ENCODE measurements at regions not wholly inside any gene's neighbourhood (a gene's known extent, or its start where the extent isn't known, plus 50 kb on each side); places are given as distances from the start of the nearest gene placed in this dataset.
"Not testable (repeated sequence)": the region's sequence is repeated elsewhere in the genome, so short reads cannot be mapped to it uniquely, and the experiment has no call there.

- Histone ChIP-seq H3K4me1 (no peaks in the 10 kb centered on the region), H3K36me3 (no peaks in the 10 kb centered on the region), H3K27ac (no peak overlapping the region), H3K9me3 (no peaks in the 10 kb centered on the region), H3K4me3 (no peak overlapping the region), H3K27me3 (no peaks in the 10 kb centered on the region)
- TF ChIP-seq POLR2AphosphoS5 (IDR thresholded peaks at IDR 0.05) (no peak), POLR2A (IDR thresholded peaks at IDR 0.05) (no peak), EP300 (IDR thresholded peaks at IDR 0.05) (no peak)
- TF ChIP-seq, protein P1, sequence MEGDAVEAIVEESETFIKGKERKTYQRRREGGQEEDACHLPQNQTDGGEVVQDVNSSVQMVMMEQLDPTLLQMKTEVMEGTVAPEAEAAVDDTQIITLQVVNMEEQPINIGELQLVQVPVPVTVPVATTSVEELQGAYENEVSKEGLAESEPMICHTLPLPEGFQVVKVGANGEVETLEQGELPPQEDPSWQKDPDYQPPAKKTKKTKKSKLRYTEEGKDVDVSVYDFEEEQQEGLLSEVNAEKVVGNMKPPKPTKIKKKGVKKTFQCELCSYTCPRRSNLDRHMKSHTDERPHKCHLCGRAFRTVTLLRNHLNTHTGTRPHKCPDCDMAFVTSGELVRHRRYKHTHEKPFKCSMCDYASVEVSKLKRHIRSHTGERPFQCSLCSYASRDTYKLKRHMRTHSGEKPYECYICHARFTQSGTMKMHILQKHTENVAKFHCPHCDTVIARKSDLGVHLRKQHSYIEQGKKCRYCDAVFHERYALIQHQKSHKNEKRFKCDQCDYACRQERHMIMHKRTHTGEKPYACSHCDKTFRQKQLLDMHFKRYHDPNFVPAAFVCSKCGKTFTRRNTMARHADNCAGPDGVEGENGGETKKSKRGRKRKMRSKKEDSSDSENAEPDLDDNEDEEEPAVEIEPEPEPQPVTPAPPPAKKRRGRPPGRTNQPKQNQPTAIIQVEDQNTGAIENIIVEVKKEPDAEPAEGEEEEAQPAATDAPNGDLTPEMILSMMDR (IDR thresholded peaks at IDR 0.05), result no peak
- DNase-seq (ENCODE audit: low spot score in 2 of 2), result no peak
- 84% methylated on average over 3 of the region's 3 CpGs for WGBS
These were observed 90.5 kb upstream of the FHL2 start for GRCh38 chr2:105489168-105489878.

DNA sequence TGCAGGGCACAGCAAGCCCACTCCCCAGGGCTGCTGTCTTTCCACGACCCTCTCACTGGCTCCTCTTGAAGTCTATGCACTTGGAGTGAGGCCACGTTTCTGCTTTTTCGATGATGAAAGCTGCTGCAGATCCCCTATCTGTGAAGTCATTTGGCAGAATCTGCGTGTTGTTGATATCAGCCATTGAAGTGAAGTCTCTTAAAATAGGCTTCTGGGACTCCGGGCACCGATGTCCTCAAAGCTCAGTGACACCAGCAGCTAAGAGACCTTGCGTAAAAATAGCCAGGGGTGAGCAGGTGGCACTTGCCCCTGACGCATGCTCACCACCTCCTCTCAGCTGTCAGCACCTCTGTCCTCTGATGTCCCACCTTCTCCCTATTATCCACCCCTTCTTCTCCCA, 89.4 kb upstream of the FHL2 start:
- TF ChIP-seq POLR2AphosphoS5 (IDR thresholded peaks at IDR 0.05), result no peak
- no peak for TF ChIP-seq EP300 (IDR thresholded peaks at IDR 0.05)
- no peak for TF ChIP-seq POLR2A (IDR thresholded peaks at IDR 0.05)
- TF ChIP-seq, protein P1 (IDR thresholded peaks at IDR 0.05), result no peak
- Histone ChIP-seq H3K36me3 (no peaks in the 10 kb centered on the region), H3K4me1 (no peaks in the 10 kb centered on the region), H3K27me3 (no peaks in the 10 kb centered on the region), H3K4me3 (no peak overlapping the region), H3K9me3 (no peaks in the 10 kb centered on the region), H3K27ac (no peak overlapping the region)
- WGBS, result 84% methylated on average over 5 of the region's 8 CpGs
- DNase-seq (ENCODE audit: low spot score in 2 of 2), result no peak

DNA sequence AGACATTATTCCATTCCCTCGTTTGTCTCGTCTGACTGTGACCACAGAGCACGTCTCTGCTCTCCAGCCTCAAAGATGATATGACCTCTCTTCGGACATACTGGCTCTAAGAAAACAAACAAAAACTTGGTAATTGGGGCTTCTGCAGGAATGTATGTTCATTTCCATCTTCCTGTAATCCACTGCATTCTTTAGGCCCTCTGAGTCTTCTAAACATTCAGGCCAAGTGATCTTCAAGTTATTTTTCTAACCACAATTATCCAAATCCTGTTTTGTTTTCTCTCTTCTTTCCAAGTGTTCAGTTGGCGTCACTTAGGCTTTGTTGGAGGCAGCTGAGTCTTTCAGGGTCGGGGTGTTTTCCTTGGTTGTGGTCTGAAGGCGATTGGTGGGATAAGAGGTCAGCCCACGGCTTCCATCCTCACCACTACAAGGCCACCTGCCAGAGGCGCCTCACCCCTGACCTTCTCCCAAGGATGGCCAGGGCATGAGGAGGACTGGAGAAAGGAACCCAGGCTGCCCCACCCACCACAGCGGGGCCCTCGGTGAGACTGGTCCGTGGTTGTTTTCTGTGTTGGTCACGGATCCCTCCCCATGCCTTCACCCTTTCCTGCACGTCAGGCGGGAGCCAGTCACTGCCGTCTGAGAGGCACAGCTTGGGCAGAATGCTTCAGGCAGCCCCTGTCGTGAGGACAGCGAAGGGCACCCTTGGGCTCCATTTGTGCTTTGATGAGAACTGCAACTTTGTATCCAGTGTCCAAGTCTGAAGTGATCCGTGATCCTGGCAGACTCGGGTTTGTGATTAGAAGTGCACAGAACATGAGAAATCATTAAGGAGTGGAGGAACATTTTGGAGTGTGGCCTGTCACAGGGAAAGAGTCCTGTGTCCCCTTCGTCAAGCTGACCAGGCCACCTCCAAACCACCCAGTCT, 88.6 kb upstream of the FHL2 start:
- no peak overlapping the region for H3K27ac ChIP-seq
- no peak for DNase-seq (ENCODE audit: low spot score in 2 of 2)
- H3K4me3 ChIP-seq, result no peak overlapping the region
- no peaks in the 10 kb centered on the region for H3K27me3 ChIP-seq
- 79% methylated on average over 17 of the region's 21 CpGs for WGBS
- H3K4me1 ChIP-seq, result no peaks in the 10 kb centered on the region
- no peaks in the 10 kb centered on the region for H3K36me3 ChIP-seq
- TF ChIP-seq, protein P1 (IDR thresholded peaks at IDR 0.05), result no peak
- no peak for TF ChIP-seq EP300 (IDR thresholded peaks at IDR 0.05)
- no peak for TF ChIP-seq POLR2AphosphoS5 (IDR thresholded peaks at IDR 0.05)
- no peak for TF ChIP-seq POLR2A (IDR thresholded peaks at IDR 0.05)
- no peaks in the 10 kb centered on the region for H3K9me3 ChIP-seq

GRCh38 chr2:105486762-105487141, 87.9 kb upstream of the FHL2 start:
- no peak overlapping the region for H3K4me3 ChIP-seq
- no peaks in the 10 kb centered on the region for H3K27me3 ChIP-seq
- DNase-seq (ENCODE audit: low spot score in 2 of 2), result no peak
- TF ChIP-seq POLR2A (IDR thresholded peaks at IDR 0.05) (no peak), EP300 (IDR thresholded peaks at IDR 0.05) (no peak), POLR2AphosphoS5 (IDR thresholded peaks at IDR 0.05) (no peak)
- TF ChIP-seq, protein P1 (IDR thresholded peaks at IDR 0.05), result no peak
- no peaks in the 10 kb centered on the region for H3K4me1 ChIP-seq
- H3K27ac ChIP-seq, result no peak overlapping the region
- no peaks in the 10 kb centered on the region for H3K9me3 ChIP-seq
- 76% methylated on average over 3 of the region's 3 CpGs for WGBS
- no peaks in the 10 kb centered on the region for H3K36me3 ChIP-seq

DNA sequence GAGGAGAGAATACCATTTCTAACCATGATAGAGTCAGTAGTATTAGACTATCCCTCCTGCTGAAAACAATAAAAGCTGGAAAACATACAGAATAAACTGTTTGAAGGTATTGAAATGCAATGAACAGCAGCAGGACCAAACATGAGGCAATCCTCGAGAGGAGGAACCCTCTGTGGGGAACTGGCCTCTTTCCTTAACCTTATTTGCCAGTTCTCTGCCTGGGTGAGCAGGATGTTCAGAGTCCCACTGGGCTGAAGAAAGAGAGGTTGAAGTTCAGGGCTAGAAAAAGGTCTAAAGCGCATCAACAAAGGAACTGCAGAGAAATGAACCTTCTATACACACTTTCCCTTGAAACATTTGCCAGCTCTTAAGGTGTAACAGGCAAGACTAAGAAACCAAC, 79.8 kb upstream of the FHL2 start:
- WGBS, result 78% methylated on average over 2 of the region's 2 CpGs
- Histone ChIP-seq H3K4me1 (no peaks in the 10 kb centered on the region), H3K9me3 (no peaks in the 10 kb centered on the region), H3K4me3 (no peak overlapping the region), H3K27me3 (no peaks in the 10 kb centered on the region), H3K36me3 (no peaks in the 10 kb centered on the region), H3K27ac (no peak overlapping the region)
- no peak for DNase-seq (ENCODE audit: low spot score in 2 of 2)
- TF ChIP-seq POLR2A (IDR thresholded peaks at IDR 0.05) (no peak), POLR2AphosphoS5 (IDR thresholded peaks at IDR 0.05) (no peak), EP300 (IDR thresholded peaks at IDR 0.05) (no peak)
- TF ChIP-seq, protein P1 (IDR thresholded peaks at IDR 0.05), result no peak

- 95% methylated on average over 9 of the region's 10 CpGs for WGBS
- DNase-seq (ENCODE audit: low spot score in 2 of 2); H3K4me3 ChIP-seq; H3K27me3 ChIP-seq; H3K36me3 ChIP-seq; H3K9me3 ChIP-seq; H3K27ac ChIP-seq; H3K4me1 ChIP-seq: not testable (repeated sequence)
These were observed 78.3 kb upstream of the FHL2 start for GRCh38 chr2:105477050-105477620.
